Ascending aorta (tissue), 2 donors: ENCODE measurements at regions not wholly inside any gene's neighbourhood (a gene's known extent, or its start where the extent isn't known, plus 50 kb on each side); places are given as distances from the start of the nearest gene placed in this dataset.

Experiments used
- DNase-seq, 2 donors: peaks; one replicate each; pipeline ENCODE4 v3.0.0-alpha.2; 2019; ENCODE audit warnings: low spot score in 2 of 2
- H3K27ac ChIP-seq, 2 donors: fragments of 200-600 bp; sonication (generic); one replicate each; pipeline ENCODE4 v1.5.1; 2016 to 2017; ENCODE audit warnings: mild to moderate bottlenecking in 1 of 2
- H3K27me3 ChIP-seq: fragments of 200-600 bp; sonication (generic); one replicate; pipeline ENCODE4 v1.5.1; 2017
- H3K36me3 ChIP-seq, 2 donors: fragments of 200-600 bp; sonication (generic); one replicate each; pipeline ENCODE4 v1.5.1; 2016
- H3K4me1 ChIP-seq, 2 donors: fragments of 200-600 bp; sonication (generic); one replicate each; pipeline ENCODE4 v1.5.1; 2016 to 2017; ENCODE audit warnings: mild to moderate bottlenecking in 1 of 2
- H3K4me3 ChIP-seq, 2 donors: fragments of 200-600 bp; sonication (generic); one replicate each; pipeline ENCODE4 v1.5.1; 2016 to 2017; ENCODE audit warnings: mild to moderate bottlenecking in 1 of 2
- H3K9me3 ChIP-seq, 2 donors: fragments of 200-600 bp; sonication (generic); one replicate each; pipeline ENCODE4 v1.5.1; 2016
- CTCF ChIP-seq, 3 experiments: fragments of 200-600 bp in 2 of 3; fragments of 450-650 bp in 1 of 3; sonication (generic) in 2 of 3; IDR thresholded peaks; one replicate each; pipeline ENCODE4 v1.5.1; 2016 to 2019; ENCODE audit warnings: antibody characterized with exemption in 3 of 3, mild to moderate bottlenecking in 1 of 3, moderate library complexity in 1 of 3
- intact Hi-C: fragments of 100-400 bp; cut with DNase I; formaldehyde crosslinking; loops from one replicate; pipeline ENCODE4 v1.15.1; 2023

DNA sequence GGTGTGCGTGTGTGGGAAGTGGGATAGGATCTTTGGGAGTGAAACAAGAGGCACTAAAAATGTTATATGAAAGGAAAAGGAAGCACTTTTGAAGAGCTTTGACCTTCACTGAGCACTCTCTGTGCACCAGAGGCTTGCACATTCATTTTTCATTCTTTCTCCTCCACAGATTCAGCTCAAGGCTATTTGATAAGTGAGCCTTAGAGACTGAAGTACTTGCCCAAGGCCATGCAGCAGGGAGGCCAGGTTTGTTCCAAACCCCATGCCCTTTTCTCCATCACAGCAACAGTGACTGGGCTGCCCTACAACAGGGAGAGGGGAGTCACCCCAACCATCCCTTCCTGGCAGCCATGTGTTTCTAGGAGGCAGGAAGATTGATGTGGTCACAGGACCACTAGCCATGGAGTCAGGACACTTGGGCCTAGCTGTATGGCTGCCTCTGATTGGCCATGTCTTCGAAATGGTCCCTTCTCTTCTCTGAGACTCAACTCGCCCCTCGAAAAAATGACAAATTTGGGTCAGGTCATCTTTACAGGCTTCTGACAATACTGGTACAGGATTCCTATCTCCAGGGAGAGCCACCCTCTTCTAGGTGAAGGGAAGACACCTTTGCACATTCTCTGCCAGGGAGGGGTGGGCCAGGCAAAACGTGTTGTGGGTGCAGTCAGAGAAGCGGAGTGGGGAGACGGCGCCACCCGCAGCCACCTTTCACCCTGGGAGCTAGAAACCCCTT, 123.5 kb upstream of the MYCN start:
- H3K27ac ChIP-seq, result no peak overlapping the region
- TF ChIP-seq CTCF (IDR thresholded peaks at IDR 0.05), result no peak
- intact Hi-C loops, result no loop called here

GRCh38 chr2:15817748-15818147, 122.6 kb upstream of the MYCN start:
- intact Hi-C loops, result no loop called here
- no peak overlapping the region for H3K4me3 ChIP-seq

More for the DNA sequence above, 123.5 kb upstream of the MYCN start:
- H3K4me1 ChIP-seq, result no peaks in the 10 kb centered on the region
- DNase-seq, result no peak
- H3K4me3 ChIP-seq, result no peak overlapping the region
- H3K27me3 ChIP-seq, result no peaks in the 10 kb centered on the region
- H3K36me3 ChIP-seq, result no peaks in the 10 kb centered on the region
- no peaks in the 10 kb centered on the region for H3K9me3 ChIP-seq

DNA sequence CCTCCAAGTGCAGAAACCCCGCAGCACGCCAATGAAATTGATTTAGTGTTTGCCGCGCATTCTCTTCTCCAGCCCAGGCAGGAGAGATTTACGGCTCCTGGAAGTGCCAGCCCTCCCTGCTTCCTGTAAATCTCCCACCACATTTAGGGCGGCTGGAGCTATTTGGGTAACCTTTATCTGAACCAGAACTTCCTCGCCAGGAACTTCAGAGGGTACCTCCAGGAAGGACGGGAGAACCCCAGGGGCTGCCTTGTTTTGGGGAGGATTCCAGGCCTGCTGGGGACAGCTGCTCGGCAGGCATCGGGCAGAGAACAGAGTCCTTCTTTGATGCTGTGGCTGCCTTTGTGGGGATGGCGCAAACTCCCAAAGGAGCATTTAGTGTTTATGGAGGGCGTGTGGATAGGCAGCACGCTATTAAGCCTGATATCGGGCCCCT, 122.0 kb upstream of the MYCN start:
- Histone ChIP-seq H3K27ac (no peak overlapping the region), H3K4me3 (no peak overlapping the region), H3K27me3 (no peaks in the 10 kb centered on the region), H3K4me1 (no peaks in the 10 kb centered on the region), H3K36me3 (no peaks in the 10 kb centered on the region), H3K9me3 (no peaks in the 10 kb centered on the region)
- TF ChIP-seq CTCF (IDR thresholded peaks at IDR 0.05), result no peak
- no peak for DNase-seq
- intact Hi-C loops, result no loop called here

More at GRCh38 chr2:15817748-15818147, 122.6 kb upstream of the MYCN start:
- no peak for DNase-seq
- H3K27me3 ChIP-seq, result no peaks in the 10 kb centered on the region
- no peaks in the 10 kb centered on the region for H3K4me1 ChIP-seq
- no peaks in the 10 kb centered on the region for H3K9me3 ChIP-seq
- no peak overlapping the region for H3K27ac ChIP-seq
- no peaks in the 10 kb centered on the region for H3K36me3 ChIP-seq
- TF ChIP-seq CTCF (IDR thresholded peaks at IDR 0.05), result no peak

DNA sequence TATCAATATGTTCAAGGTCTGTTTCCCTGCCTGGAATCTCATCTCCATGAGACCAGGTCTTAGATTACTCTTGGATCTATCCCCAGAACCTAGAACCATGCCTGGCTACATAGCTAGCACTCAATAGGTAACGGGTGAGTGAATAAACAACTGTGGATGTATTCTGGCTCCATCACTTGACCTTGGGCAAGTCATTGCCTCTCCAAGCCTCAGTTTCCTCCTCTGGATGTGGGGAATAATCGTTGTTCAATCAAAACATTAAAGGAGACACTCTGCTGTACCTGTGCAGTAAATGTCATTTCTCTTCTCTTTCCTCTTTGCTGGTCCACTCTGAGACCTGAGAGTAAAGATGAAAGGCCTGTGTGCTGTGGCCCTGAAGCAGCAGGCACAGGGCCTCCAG, 121.5 kb upstream of the MYCN start:
- Histone ChIP-seq H3K27me3 (no peaks in the 10 kb centered on the region), H3K36me3 (no peaks in the 10 kb centered on the region), H3K9me3 (no peaks in the 10 kb centered on the region), H3K4me3 (no peak overlapping the region), H3K4me1 (no peaks in the 10 kb centered on the region), H3K27ac (no peak overlapping the region)
- no peak for TF ChIP-seq CTCF (IDR thresholded peaks at IDR 0.05)
- intact Hi-C loops, result no loop called here
- no peak for DNase-seq

DNA sequence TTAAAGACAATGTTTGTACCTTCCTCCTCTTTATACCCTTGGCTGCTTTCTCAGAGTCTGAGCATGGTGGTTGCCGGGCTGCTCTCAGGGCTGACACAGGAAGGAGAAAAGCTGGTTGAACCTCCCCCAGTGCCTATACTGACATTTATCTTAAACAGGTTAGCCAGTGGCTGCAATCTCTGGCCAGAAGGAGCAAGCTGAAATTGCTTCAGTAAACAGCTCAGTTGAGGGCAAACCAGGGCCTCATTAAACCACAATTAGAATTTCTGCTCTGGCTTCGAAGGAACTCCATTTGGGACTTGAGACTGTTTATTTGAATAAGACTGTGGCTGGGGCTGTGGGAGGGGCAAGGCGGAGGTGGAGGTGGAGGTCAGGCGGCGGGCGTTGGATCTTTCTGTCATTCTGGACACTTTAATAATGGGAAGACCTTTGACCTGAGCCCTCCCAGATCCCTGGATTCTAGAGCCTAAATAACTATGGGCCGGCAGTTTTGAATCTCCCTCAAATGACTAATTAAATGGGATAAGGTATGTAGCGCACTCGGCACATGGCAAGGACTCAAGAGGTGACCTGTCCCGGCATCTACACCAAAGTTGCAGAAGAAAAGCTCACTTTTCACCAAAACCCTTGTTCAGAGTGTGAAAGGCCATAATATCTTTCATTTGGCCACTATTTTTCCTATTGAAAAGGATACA, 120.6 kb upstream of the MYCN start:
- H3K36me3 ChIP-seq, result no peaks in the 10 kb centered on the region
- intact Hi-C loops, result no loop called here
- H3K27ac ChIP-seq, result no peak overlapping the region
- no peak for TF ChIP-seq CTCF (IDR thresholded peaks at IDR 0.05)
- no peak overlapping the region for H3K4me3 ChIP-seq
- H3K27me3 ChIP-seq, result no peaks in the 10 kb centered on the region
- DNase-seq, result no peak
- H3K4me1 ChIP-seq, result no peaks in the 10 kb centered on the region
- H3K9me3 ChIP-seq, result no peaks in the 10 kb centered on the region
